ENCODE measurements at regions not wholly inside any gene's neighbourhood (a gene's known extent, or its start where the extent isn't known, plus 50 kb on each side); places are given as distances from the start of the nearest gene placed in this dataset.

DNA sequence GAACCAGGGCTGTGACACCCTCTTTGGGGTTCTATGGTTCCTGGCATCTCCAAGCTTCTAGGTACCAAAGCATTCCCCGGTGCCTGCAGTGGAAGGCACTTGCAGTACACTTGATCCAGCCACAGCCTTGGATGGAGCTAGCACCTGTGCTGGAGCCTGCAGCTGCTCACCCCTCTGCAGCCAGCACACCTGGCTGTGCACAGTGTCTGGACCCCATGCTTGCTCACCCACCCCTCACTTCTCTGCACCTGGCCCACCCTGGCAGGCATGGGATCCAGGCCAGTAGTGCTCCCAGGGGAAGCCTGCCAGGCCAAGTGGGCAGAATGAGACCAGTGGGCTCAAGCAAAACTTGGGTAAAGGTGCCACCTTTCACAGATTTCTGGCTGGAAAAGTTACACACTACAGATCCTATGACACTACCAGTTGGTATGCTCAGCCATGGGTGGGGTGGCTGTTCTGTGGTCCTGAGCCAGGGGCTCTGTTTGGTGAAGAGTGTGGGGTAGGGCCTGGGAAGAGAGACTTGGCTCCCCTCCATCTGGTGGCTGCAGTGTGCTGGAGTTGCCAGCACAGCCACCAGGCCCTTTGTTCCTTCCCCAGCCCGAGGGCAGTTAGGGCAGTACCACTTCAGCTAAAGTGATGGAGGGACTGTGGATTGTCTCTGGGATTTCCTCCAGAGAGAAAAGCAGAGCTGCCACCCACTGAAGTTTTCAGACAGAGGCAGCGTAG lies 157.8 kb upstream of the LRRC7 start:
- H3K9me3 ChIP-seq = no peaks in the 10 kb centered on the region
- intact Hi-C loops (cut with DNase I) = no loop called here
- 80 to 85% (median 83%) methylated on average over 3 of the region's 3 CpGs for WGBS, 3 donors
- no peak for DNase-seq
- no peaks in the 10 kb centered on the region for H3K4me1 ChIP-seq (ENCODE audit: insufficient read depth)
- no peak for TF ChIP-seq POLR2A (IDR thresholded peaks at IDR 0.05)
- no peaks in the 10 kb centered on the region for H3K27me3 ChIP-seq
- H3K4me3 ChIP-seq = no peak overlapping the region
- H3K27ac ChIP-seq = no peak overlapping the region
- no peaks in the 10 kb centered on the region for H3K36me3 ChIP-seq

DNA sequence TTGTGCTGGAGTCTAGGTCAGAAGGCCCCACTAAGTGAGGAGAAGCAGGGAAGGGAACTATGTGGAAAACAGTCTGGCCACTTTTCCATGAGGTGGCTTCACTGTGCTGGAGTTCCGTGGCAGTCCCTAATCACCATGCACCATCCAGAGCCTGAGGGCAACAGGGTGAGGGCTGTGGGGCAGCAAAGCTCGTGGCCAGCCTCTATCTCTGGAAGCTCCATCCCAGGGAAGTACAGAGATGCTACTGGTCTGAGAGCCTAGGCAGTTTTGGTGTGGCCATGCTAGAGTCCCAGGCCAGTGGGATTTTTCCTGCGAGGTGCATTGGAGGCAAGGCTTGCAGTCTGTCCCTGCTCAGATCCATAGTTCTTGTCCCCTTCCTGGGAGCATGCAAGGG lies 157.3 kb upstream of the LRRC7 start:
- no peaks in the 10 kb centered on the region for H3K27me3 ChIP-seq
- no peaks in the 10 kb centered on the region for H3K9me3 ChIP-seq
- no peaks in the 10 kb centered on the region for H3K4me1 ChIP-seq (ENCODE audit: insufficient read depth)
- TF ChIP-seq POLR2A (IDR thresholded peaks at IDR 0.05) = no peak
- TF ChIP-seq, protein P1, sequence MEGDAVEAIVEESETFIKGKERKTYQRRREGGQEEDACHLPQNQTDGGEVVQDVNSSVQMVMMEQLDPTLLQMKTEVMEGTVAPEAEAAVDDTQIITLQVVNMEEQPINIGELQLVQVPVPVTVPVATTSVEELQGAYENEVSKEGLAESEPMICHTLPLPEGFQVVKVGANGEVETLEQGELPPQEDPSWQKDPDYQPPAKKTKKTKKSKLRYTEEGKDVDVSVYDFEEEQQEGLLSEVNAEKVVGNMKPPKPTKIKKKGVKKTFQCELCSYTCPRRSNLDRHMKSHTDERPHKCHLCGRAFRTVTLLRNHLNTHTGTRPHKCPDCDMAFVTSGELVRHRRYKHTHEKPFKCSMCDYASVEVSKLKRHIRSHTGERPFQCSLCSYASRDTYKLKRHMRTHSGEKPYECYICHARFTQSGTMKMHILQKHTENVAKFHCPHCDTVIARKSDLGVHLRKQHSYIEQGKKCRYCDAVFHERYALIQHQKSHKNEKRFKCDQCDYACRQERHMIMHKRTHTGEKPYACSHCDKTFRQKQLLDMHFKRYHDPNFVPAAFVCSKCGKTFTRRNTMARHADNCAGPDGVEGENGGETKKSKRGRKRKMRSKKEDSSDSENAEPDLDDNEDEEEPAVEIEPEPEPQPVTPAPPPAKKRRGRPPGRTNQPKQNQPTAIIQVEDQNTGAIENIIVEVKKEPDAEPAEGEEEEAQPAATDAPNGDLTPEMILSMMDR (IDR thresholded peaks at IDR 0.05) = no peak
- TF ChIP-seq EP300 (IDR thresholded peaks at IDR 0.05) = no peak
- no peak for DNase-seq
- H3K4me3 ChIP-seq = no peak overlapping the region
- intact Hi-C loops (cut with DNase I) = no loop called here
- H3K36me3 ChIP-seq = no peaks in the 10 kb centered on the region
- H3K27ac ChIP-seq = no peak overlapping the region
- whole genome bisulfite sequencing, 3 donors = 90 to 100% (median 92%) methylated on average over 3 of the region's 3 CpGs

DNA sequence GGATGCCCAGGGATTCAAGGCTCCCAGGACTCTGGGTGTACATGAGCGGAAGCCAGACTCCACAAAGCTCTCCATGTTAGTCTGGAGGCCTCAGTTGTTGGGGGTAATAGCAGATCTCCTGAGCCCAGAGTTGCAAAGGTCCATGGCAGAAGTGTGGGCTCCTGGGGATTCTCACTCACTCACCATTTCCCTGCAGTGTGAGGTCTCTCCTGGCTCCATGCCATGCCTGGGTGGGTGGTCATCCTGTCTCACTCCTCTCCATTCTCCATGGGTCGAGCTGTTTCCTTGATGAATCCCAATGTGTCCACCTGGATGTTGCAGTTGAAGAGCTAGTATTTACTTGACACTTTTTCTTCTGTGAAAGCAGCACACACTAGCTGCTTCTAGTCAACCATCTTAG lies 156.8 kb upstream of the LRRC7 start:
- intact Hi-C loops (cut with DNase I) = no loop called here
- Histone ChIP-seq H3K27ac (no peak overlapping the region), H3K27me3 (no peaks in the 10 kb centered on the region), H3K9me3 (no peaks in the 10 kb centered on the region), H3K4me1 (ENCODE audit: insufficient read depth) (no peaks in the 10 kb centered on the region), H3K4me3 (no peak overlapping the region), H3K36me3 (no peaks in the 10 kb centered on the region)
- TF ChIP-seq, protein P1 (IDR thresholded peaks at IDR 0.05) = no peak
- TF ChIP-seq POLR2A (IDR thresholded peaks at IDR 0.05) (no peak), EP300 (IDR thresholded peaks at IDR 0.05) (no peak)
- no peak for DNase-seq
- WGBS, 3 donors = 66 to 71% (median 70%) methylated on average over 2 of the region's 2 CpGs

DNA sequence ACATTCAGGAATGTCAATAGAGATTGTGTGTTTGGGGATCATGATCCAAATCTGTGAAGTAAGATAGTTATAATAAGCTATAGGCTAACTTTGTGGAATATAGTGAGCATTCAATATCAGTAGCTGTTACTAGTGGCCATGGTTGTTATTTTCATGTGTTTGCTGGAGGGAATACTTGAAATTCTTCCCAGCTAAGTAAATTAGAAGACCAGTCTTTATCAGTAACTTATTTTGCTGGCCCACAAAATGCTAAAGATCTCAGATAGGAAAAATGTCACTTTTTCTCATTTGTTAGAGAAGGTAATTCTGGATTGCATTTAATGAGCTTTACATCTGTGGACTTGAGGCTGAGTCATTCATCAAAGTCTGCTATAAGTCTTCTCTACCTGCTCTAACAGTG lies 156.1 kb upstream of the LRRC7 start:
- Histone ChIP-seq H3K27ac (no peak overlapping the region), H3K9me3 (no peaks in the 10 kb centered on the region), H3K4me1 (ENCODE audit: insufficient read depth) (no peaks in the 10 kb centered on the region), H3K36me3 (no peaks in the 10 kb centered on the region), H3K4me3 (no peak overlapping the region), H3K27me3 (no peaks in the 10 kb centered on the region)
- TF ChIP-seq, protein P1 (IDR thresholded peaks at IDR 0.05) = no peak
- TF ChIP-seq EP300 (IDR thresholded peaks at IDR 0.05) (no peak), POLR2A (IDR thresholded peaks at IDR 0.05) (no peak)
- no peak for DNase-seq
- intact Hi-C loops (cut with DNase I) = no loop called here

DNA sequence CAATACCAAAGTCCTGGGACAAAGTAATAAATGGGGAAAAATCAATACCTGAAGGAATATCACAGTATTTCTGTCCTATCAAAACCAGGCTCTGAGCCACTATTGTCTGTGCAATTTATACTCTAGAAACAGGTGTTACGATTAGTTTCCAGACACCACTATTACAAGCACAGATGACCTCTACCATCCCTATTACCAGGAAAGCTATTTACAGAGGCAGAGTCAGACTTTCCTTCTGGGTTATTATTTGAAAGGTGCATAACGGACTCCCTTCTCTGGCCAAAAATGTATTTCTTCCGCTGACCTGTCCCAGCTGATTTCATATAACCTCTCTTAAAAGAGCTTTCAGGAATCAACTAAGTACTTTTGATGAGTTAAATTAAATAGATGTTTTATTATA lies 154.6 kb upstream of the LRRC7 start:
- no peak for DNase-seq
- Histone ChIP-seq H3K4me3 (no peak overlapping the region), H3K27me3 (no peaks in the 10 kb centered on the region), H3K27ac (no peak overlapping the region), H3K4me1 (ENCODE audit: insufficient read depth) (no peaks in the 10 kb centered on the region), H3K9me3 (no peaks in the 10 kb centered on the region), H3K36me3 (no peaks in the 10 kb centered on the region)
- 51 to 67% (median 62%) methylated on average over 3 of the region's 3 CpGs for WGBS, 3 donors
- intact Hi-C loops (cut with DNase I) = no loop called here
- no peak for TF ChIP-seq EP300 (IDR thresholded peaks at IDR 0.05)
- no peak for TF ChIP-seq POLR2A (IDR thresholded peaks at IDR 0.05)
- TF ChIP-seq, protein P1 (IDR thresholded peaks at IDR 0.05) = no peak
